ENCODE measurements at regions not wholly inside any gene's neighbourhood (a gene's known extent, or its start where the extent isn't known, plus 50 kb on each side); places are given as distances from the start of the nearest gene placed in this dataset.
A peak's percentile ranks its signal among the peaks of the same experiment; 100 is the strongest.

DNA sequence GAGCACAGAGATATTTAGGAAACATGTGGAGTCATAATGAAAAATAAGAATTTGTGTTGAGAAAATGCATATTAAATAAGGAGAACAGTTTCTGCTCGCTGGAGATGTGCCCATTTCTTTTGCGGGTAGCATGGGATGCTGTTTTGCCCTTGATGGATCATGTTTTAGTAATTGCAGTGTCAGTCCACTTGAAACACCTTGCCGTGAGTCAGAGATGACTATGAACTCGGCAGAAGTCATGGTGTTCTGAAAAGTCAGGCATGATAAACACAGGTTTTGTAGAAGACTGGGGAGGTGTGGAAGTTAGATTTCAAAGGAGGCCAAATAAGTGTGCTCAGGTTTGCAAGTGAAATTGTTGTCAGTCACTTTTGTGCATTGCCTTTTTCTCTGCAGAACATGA, 315.0 kb upstream of the LRRC7 start:
- intact Hi-C loops (cut with DNase I), result no loop called here
- Histone ChIP-seq H3K4me1 (ENCODE audit: control insufficient read depth in 2 of 3, insufficient read depth in 2 of 3, low read depth in 1 of 3, low read length in 3 of 3) (no peaks in the 10 kb centered on the region), H3K9ac (ENCODE audit: low read length in 3 of 3) (no peak overlapping the region)

DNA sequence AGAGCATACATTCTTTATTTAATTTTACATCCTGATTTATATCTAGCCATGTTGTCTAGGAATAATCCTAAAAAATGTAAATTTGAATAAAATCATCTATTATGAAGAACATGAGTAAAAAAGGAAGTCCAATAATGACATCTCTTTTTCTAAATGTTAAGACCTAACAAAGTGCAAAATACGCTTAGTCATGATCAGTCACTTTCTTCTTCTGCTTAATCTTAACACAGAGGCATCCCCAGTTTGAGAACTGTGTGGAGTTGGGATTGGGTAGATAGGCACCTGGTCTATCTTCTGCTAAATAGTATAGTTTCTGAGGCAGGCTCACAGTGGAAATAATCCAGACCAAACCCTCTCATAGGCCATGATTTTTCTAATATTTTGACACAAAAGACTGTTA, 311.7 kb upstream of the LRRC7 start:
- H3K9ac ChIP-seq (ENCODE audit: low read length in 3 of 3), result no peak overlapping the region
- H3K36me3 ChIP-seq (ENCODE audit: control insufficient read depth in 2 of 3, insufficient read depth in 3 of 3, low read length in 3 of 3), result no peaks in the 10 kb centered on the region
- TF ChIP-seq, protein P1, sequence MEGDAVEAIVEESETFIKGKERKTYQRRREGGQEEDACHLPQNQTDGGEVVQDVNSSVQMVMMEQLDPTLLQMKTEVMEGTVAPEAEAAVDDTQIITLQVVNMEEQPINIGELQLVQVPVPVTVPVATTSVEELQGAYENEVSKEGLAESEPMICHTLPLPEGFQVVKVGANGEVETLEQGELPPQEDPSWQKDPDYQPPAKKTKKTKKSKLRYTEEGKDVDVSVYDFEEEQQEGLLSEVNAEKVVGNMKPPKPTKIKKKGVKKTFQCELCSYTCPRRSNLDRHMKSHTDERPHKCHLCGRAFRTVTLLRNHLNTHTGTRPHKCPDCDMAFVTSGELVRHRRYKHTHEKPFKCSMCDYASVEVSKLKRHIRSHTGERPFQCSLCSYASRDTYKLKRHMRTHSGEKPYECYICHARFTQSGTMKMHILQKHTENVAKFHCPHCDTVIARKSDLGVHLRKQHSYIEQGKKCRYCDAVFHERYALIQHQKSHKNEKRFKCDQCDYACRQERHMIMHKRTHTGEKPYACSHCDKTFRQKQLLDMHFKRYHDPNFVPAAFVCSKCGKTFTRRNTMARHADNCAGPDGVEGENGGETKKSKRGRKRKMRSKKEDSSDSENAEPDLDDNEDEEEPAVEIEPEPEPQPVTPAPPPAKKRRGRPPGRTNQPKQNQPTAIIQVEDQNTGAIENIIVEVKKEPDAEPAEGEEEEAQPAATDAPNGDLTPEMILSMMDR (IDR thresholded peaks at IDR 0.05; ENCODE audit: borderline replicate concordance, extremely low read depth, insufficient read depth), result no peak
- DNase-seq (no peak), FAIRE-seq (no peak)
- intact Hi-C loops (cut with DNase I), result no loop called here
- H3K9me3 ChIP-seq (ENCODE audit: control insufficient read depth in 2 of 3, insufficient read depth in 1 of 3, low read length in 3 of 3), result no peaks in the 10 kb centered on the region
- no peaks in the 10 kb centered on the region for H3K27me3 ChIP-seq (ENCODE audit: control insufficient read depth, insufficient read depth, low read length)
- no peak overlapping the region for H3K27ac ChIP-seq (ENCODE audit: low read depth in 2 of 2, low read length in 2 of 2)
- H3K4me1 ChIP-seq (ENCODE audit: control insufficient read depth in 2 of 3, insufficient read depth in 2 of 3, low read depth in 1 of 3, low read length in 3 of 3), result no peaks in the 10 kb centered on the region
- no peak overlapping the region for H3K4me3 ChIP-seq (ENCODE audit: low read length in 3 of 3)

More for the DNA sequence above, 315.0 kb upstream of the LRRC7 start:
- no peaks in the 10 kb centered on the region for H3K9me3 ChIP-seq (ENCODE audit: control insufficient read depth in 2 of 3, insufficient read depth in 1 of 3, low read length in 3 of 3)
- DNase-seq (no peak), FAIRE-seq (no peak)
- H3K27me3 ChIP-seq (ENCODE audit: control insufficient read depth, insufficient read depth, low read length), result no peaks in the 10 kb centered on the region
- TF ChIP-seq, protein P1 (IDR thresholded peaks at IDR 0.05; ENCODE audit: borderline replicate concordance, extremely low read depth, insufficient read depth), result no peak
- H3K36me3 ChIP-seq (ENCODE audit: control insufficient read depth in 2 of 3, insufficient read depth in 3 of 3, low read length in 3 of 3), result no peaks in the 10 kb centered on the region
- H3K27ac ChIP-seq (ENCODE audit: low read depth in 2 of 2, low read length in 2 of 2), result no peak overlapping the region
- no peak overlapping the region for H3K4me3 ChIP-seq (ENCODE audit: low read length in 3 of 3)

DNA sequence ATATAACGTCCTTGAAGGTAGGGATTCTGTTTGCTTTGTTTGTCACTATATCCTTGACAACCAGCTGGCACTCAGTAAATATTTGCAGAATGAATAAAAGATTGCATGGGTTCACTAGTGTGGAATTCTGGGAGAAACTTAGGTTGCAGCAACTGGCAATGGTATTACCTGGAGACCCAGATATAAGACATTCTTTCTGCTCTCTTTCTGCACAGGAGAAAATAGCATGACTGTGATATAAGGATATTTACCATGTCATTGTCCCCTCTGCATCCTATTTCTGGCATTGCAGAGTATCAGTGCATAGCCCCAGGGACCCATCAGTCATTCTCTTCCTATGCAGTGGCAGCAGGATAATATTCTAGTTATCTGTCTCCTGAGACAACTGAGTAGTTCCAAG, 308.9 kb upstream of the LRRC7 start:
- Histone ChIP-seq H3K27me3 (ENCODE audit: control insufficient read depth, insufficient read depth, low read length) (no peaks in the 10 kb centered on the region), H3K4me1 (ENCODE audit: control insufficient read depth in 2 of 3, insufficient read depth in 2 of 3, low read depth in 1 of 3, low read length in 3 of 3) (no peaks in the 10 kb centered on the region), H3K36me3 (ENCODE audit: control insufficient read depth in 2 of 3, insufficient read depth in 3 of 3, low read length in 3 of 3) (no peaks in the 10 kb centered on the region), H3K9ac (ENCODE audit: low read length in 3 of 3) (no peak overlapping the region), H3K4me3 (ENCODE audit: low read length in 3 of 3) (no peak overlapping the region), H3K27ac (ENCODE audit: low read depth in 2 of 2, low read length in 2 of 2) (no peak overlapping the region), H3K9me3 (ENCODE audit: control insufficient read depth in 2 of 3, insufficient read depth in 1 of 3, low read length in 3 of 3) (no peaks in the 10 kb centered on the region)
- FAIRE-seq, result no peak
- TF ChIP-seq, protein P1 (IDR thresholded peaks at IDR 0.05; ENCODE audit: borderline replicate concordance, extremely low read depth, insufficient read depth), result no peak
- no peak for DNase-seq
- intact Hi-C loops (cut with DNase I), result no loop called here

DNA sequence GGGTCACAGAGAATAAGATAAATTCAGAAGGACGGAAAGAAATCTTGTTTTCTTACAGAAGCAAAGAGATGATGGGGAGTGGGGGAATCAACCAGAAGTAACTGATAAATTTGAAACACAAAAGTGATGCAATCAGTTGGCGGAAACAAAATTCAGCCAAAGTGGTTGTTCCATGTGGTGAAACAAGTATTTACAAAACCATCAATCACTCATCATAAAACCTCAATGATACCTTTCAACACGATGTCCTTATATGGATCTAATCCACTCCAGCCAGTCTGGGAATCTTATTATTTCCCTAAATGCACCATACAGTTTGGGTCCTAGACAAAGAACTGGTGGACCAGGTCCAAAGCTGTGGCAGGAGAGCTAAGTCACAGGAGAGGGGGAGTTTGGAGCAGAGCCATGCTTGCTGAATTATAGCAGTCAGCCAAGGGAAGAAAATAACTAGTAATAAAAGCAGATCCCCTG, 303.8 kb upstream of the LRRC7 start:
- Histone ChIP-seq H3K27ac (ENCODE audit: low read depth in 2 of 2, low read length in 2 of 2) (no peak overlapping the region), H3K9ac (ENCODE audit: low read length in 3 of 3) (no peak overlapping the region), H3K9me3 (ENCODE audit: control insufficient read depth in 2 of 3, insufficient read depth in 1 of 3, low read length in 3 of 3) (no peaks in the 10 kb centered on the region), H3K36me3 (ENCODE audit: control insufficient read depth in 2 of 3, insufficient read depth in 3 of 3, low read length in 3 of 3) (no peaks in the 10 kb centered on the region), H3K4me1 (ENCODE audit: control insufficient read depth in 2 of 3, insufficient read depth in 2 of 3, low read depth in 1 of 3, low read length in 3 of 3) (peaks cover 0 to 14% (median 2%) of the 10 kb centered on the region in 3 donors), H3K27me3 (ENCODE audit: control insufficient read depth, insufficient read depth, low read length) (no peaks in the 10 kb centered on the region), H3K4me3 (ENCODE audit: low read length in 3 of 3) (no peak overlapping the region)
- intact Hi-C loops (cut with DNase I), result no loop called here
- peak; percentile 8 for FAIRE-seq
- peak; percentile 42 to 94 (median 81) for DNase-seq
- TF ChIP-seq, protein P1 (IDR thresholded peaks at IDR 0.05; ENCODE audit: borderline replicate concordance, extremely low read depth, insufficient read depth), result no peak

Data from kidney (tissue), 13 donors.